SK-N-SH (cell line): ENCODE measurements at regions not wholly inside any gene's neighbourhood (a gene's known extent, or its start where the extent isn't known, plus 50 kb on each side); places are given as distances from the start of the nearest gene placed in this dataset.

Experiments used
- CTCF ChIP-seq: fragments of 200-600 bp; sonication (generic); IDR thresholded peaks from 2 replicates; pipeline ENCODE4 v1.6.1; 2017; ENCODE audit warnings: antibody characterized with exemption, mild to moderate bottlenecking, moderate library complexity
- EP300 ChIP-seq, 2 experiments: IDR thresholded peaks; 2 replicates each; pipeline versions ENCODE4 v1.4.0 to v1.6.1; 2012; ENCODE audit warnings: borderline replicate concordance in 1 of 2, low read depth in 1 of 2, low read length in 1 of 2
- RFX5 ChIP-seq: IDR thresholded peaks from 2 replicates; pipeline ENCODE4 v1.6.1; 2012; ENCODE audit warnings: mild to moderate bottlenecking, improper control_type of control experiment, low read length
- TF ChIP-seq, protein P1 (sequence below): IDR thresholded peaks from 2 replicates; pipeline ENCODE4 v1.4.0; 2012; ENCODE audit warnings: low read depth

DNA sequence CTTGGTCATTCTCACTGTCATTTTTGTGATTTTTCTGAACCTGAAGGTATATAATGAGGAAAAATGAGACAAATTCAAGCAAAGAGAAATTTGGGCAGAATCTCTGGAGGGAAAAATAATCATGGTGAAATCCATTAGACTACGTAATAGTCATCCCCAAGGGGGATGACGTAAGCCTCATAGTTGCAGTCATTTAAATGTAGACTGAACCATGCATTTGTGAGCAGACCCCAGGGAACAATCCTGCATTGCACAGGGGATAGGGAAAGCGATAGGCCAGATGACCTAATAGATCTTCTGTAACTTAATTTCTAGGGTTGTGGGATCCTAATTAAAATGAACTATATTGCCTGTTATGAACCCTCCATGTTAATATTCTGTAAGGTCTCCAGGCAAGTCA lies 167.4 kb upstream of the C1orf21 start:
- no peak for TF ChIP-seq RFX5
- no peak for TF ChIP-seq EP300 (IDR thresholded peaks at IDR 0.05; ENCODE audit: borderline replicate concordance in 1 of 2, low read depth in 1 of 2, low read length in 1 of 2)
- no peak for TF ChIP-seq CTCF
- TF ChIP-seq, protein P1, sequence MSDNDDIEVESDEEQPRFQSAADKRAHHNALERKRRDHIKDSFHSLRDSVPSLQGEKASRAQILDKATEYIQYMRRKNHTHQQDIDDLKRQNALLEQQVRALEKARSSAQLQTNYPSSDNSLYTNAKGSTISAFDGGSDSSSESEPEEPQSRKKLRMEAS, result no peak
